HG02678 (cell line): ENCODE measurements at regions not wholly inside any gene's neighbourhood (a gene's known extent, or its start where the extent isn't known, plus 50 kb on each side); places are given as distances from the start of the nearest gene placed in this dataset.

Experiments used
- ATAC-seq: cut with Tn5 transposase; IDR thresholded peaks from one replicate; pipeline ENCODE4 v1.9.1; 2021; ENCODE audit warnings: mild to moderate bottlenecking, moderate library complexity; ENCODE audit not compliant: unreplicated experiment

DNA sequence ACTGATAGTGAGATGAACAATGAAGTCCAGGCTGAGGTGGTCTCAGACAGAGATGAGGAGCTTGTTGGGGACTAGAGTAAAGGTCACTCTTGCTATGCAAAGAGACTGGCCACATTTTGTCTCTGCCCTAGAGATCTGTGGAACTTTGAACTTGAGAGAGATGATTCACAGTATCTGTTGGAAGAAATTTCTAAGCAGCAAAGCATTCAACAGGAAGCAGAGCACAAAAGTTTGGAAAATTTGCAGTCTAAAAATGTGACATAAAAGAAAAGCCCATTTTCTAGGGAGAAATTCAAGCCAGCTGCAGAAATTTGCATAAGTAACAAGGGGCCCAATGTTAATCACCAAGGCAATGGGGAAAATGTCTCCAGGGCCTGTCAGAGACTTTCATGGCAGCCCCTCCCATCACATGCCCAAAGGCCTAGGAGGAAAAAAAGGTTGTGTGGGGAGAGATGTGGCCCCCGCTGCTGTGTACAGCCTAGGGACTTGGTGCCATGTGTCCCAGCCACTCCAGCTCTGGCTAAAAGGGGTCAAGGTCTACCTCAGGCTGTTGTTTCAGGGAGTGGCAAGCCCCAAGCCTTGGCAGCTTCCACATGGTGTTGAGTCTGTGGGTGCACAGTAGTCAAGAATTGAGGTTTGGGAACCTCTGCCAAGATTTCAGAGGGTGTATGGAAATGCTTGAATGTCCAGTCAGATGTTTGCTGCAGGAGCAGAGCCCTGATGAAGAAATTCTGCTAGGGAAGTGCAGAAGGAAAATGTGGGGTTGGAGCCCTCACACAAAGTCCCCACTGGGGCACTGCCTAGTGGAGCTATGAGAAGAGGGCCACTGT lies 262.8 kb downstream of the DKK2 start:
- no peak for ATAC-seq

DNA sequence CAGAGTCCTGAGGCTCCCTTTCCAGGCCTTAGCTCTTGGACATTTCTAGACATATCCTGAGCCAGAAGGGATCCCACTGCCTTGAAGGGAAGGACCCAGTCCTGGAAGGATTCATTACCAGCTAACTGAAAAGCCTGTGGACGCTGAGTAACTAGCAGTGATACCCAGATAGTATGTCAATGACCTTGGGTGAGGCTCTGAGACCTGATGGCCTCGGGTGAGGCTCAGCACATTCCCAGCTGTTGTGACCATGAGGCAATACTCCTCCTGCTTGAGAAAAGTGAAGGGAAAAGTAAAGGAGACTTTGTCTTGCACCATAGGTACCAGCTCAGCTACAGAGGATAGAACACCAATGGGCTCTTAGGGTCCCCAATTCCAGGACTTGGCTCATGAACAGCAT lies 268.1 kb downstream of the DKK2 start:
- no peak for ATAC-seq

DNA sequence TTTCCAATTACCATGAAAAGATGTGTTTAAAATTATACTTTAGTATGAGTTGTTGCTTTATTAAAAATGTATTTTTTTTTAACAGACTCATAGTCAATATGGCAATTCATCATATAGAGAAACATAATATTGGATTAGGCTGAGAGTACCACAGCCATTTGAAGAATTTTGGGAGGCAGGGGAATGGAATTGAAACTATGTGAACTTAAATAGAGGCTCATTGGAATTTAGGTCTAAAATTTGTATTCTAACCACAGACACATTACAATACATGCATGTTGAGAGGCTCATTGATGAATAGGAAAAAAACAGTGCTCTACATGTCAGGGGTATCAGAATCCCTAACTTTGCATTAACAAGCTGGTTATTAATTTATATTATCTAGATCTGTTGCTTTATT lies 269.6 kb downstream of the DKK2 start:
- no peak for ATAC-seq

DNA sequence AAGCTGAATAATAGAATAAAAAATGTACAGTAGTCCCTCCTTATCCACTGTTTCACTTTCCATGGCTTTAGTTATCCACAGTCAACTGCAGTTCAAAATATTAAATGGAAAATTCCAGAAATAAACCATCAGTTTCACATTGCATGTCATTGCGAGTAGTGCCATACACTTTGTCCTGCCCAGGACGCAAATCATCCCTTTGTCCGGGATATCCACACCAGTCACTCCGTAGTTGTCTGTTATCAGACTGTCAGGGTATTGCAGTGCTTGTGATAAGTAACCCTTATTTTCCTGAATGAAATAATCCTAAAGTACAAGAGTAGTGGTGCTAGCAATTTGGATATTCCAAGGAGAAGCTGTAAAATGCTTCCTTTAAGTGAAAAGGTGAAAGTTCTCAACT lies 271.3 kb downstream of the DKK2 start:
- no peak for ATAC-seq

DNA sequence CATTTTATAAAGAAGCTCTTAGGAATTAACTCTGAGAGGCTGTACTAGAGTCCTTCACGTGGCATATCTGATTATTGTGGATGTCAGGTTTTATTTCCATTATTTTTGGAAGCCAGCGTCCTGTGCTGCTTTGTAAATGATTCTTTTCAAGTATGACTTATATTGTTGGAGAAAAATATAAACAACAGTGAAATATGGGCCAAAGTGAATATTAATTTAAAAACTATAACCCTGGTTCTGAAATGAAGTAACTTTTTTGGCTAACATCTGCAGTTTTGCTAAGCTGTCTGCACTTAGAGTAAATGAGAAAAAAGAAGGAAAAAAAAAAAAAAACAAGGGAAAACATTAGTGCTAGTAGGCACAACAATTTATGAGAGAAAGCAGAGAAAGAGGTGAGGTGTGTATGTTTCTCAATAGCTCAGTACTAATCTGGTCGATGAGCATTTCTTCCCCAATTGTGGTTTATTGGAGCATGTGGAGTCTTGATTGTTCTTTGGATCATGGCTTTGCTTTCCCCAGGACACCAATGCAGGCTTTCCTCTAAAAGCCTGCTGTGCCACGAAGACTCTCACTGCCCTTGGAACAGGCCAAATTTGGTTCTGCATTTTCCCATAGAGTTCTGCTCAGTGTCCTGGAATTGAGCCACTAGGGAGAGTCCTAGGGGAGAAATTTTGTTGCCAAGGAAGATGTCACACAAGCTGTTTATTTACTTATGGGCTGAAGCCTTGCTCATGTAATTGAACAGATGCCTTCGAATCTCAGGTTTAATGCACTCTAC lies 273.3 kb downstream of the DKK2 start:
- no peak for ATAC-seq

DNA sequence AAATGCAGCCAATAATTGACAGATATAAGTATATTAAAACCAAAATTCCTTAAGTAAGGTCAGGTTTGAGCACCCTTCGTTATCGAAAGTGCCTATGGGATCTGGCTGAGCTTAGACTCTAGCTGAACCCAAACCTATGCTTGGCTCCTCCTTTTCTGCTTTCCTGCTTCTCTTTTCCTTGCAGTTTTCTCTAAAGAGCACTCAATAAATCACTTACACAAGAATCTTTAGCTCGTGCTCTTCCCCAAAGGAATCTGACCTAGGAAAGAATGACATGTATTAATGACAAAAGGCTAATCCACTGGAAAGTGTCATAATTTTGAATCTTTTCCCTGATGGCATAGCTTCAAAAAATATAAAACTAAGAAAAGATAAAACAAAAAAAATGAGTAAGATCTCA lies 282.7 kb downstream of the DKK2 start:
- no peak for ATAC-seq

DNA sequence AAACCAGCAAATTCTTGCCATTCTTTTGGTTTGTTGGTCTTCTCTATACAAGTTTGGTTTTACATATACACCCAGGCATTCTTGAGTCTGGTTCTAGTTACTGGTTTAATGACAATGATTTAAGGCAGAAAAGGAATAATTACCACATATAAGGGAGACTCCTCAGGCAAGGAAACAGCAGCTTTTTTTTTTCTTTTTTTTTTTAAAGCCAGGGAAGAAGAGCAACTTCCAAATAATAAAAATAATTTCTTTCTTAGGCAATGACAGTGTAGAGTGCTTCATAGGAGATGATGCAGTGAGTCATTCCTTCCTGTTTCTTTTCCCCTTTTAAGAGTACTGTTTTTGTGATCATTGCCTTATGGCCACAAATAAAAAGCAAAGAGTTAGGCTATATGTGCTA lies 289.7 kb downstream of the DKK2 start:
- no peak for ATAC-seq

DNA sequence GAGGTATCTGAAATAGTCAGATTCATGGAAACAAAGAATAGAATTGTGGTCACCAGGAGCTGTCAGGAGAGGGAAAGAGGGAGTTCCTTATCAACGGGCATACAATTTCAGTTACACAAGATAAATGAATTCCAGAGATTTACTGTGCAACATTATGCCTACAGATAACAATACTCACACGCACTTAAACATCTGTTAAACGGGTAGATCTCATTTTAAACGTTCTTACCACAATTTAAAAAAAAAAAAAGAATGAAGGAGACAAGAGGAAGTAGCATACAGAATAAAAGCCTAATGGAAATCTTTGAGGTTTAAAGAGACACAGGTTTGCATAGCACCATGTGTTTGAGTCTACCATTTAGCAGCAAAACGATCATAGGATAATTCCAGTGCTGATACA lies 298.0 kb downstream of the DKK2 start:
- no peak for ATAC-seq

DNA sequence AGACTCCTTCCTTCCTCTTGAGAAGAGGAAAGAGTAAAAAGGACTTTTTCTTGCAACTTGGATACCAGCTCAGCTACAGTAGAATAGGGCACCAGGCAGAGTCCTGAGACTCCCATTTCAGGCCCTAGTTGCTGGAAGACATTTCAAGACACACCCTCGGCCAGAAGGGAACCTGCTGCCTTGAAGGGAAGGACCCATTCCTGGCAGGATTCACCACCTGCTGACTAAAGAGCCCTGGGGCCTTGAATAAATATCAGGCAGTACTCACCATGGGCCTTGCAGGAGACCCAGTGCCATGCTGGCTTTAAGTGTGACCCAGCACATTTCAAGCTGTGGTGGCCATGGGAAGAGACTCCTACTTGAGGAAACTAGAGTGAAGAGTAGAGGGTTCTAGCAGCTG lies 317.6 kb downstream of the DKK2 start:
- no peak for ATAC-seq

DNA sequence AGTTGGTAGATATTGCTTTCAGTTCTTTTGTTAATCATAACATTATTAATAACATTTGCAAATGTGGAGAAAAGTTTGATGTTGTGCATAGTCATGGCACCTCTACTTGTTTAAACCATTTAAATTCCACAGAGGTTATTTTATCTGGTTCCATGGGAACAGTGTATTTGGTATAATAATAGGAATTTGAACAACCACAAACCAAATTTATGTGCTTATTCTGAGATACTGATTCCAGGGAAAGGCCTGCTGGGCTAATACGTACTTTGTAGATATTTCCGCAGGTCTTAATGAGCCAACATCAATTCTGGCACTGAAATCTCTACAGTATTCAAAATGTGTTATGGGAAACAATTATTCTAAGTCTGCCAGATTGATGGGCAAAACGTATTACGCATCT lies 319.0 kb downstream of the DKK2 start:
- no peak for ATAC-seq

DNA sequence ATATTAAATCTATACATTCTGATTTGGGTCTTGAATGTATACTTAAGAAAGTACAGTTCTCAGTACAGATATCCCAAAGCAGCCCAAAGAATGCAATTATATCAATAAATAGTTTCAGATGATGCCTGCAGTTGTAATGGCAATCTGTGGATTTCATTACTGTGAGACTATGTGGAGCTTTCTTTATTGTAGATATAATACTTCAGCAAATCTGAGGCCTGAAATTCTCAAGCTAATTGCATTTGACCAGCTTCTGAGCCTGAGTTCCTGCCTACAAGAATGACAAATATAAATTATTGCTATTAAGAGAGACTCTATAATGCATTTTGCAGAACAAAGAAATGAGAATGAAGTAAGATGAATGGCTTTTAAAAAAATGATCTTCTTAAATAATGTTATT lies 320.3 kb downstream of the DKK2 start:
- ATAC-seq = no peak

DNA sequence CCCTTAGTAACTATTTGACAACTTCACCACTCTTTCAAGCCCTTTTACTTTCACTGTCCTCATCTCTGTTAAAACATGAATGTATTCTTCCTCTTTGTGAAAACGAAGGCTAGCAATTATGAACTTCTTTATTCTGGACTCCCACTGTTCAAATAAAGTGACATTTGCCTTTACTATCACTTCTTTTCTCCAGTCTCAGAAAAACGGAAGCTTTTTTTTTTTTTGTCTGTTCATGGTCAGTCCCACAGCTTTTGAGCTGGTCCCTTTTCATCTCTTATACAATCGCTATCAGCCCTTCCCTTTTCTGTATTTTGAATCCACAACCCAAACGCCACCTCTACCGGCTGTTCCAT lies 327.7 kb downstream of the DKK2 start:
- no peak for ATAC-seq

DNA sequence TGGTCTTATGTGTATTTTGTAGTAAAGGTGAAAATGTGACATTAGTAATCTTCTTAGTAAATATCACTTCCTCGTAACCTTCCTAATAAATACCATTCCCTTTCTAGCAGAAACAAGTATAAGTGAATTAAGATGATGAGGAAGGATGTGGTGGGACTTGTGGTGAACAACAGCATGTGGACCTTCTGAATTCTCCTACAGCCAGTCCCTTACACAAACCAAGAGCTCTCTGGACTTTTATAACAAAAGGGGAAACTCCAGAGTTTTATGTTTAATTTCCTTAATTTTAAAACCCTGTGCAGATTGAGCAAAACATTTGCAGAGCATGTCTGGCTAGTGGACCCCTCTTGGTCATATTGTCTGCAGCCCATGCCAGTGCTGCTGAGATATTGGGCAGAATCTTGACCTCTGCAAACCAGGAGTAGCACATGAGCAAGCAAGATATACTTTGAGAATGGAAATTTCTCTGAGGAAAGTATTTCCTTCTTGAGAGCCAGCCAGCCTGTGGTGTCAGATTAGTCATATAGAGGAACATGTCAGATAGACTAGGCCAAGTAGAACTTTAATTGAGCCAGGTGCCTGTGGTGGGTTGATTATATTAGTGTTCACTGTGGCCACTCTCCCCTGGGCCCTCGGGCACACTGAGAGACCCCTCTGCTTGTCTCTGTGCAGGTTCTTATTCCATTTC lies 328.2 kb downstream of the DKK2 start:
- ATAC-seq = peak; percentile 83

DNA sequence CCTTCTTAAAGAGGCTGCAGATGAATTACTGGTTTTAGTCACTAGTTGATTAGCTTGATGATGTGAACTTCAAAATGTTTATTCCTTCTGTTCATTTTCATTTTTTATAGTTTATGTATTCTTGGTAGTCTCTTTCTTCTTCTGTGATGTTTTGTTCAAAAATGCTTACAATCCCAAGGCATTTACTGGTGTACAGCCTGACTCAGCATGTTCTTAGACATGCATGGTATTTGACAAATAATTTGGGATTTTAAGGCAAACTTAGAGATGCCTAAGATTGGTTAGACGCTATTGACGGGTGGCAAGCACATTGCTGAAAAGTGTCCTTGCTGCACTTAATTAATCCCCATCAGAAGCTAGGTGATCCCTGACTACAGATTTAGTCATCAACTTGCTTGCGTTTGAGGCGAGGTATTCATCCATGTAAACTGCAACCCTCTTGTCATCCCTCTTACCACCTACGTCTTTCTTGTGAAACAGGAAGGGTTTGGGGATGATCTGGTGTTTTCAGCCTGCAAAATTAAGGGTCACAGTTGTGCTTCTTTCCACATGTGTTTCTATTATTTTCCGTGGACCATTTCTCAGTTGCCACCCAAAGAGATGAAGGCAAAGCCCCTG lies 331.8 kb downstream of the DKK2 start:
- ATAC-seq = no peak

DNA sequence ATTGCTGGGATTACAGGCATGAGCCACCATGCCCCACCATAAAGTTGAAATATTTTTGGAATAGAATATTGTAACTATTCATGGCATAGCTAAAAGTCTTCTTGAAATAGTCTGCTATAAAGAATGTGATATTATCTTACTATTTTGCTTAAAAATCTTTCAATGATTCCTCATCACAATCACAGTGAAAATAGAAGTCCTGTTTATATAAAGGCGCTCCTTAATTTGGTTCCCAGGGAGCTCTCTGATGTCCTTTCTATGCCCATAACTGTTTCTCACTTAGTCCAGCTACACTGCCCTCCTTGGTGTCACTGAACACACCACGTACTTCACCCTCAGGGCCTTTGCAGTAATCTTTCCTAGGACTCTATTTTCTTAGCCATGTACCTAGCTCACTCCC lies 331.7 kb upstream of the GIMD1 start:
- ATAC-seq = no peak

DNA sequence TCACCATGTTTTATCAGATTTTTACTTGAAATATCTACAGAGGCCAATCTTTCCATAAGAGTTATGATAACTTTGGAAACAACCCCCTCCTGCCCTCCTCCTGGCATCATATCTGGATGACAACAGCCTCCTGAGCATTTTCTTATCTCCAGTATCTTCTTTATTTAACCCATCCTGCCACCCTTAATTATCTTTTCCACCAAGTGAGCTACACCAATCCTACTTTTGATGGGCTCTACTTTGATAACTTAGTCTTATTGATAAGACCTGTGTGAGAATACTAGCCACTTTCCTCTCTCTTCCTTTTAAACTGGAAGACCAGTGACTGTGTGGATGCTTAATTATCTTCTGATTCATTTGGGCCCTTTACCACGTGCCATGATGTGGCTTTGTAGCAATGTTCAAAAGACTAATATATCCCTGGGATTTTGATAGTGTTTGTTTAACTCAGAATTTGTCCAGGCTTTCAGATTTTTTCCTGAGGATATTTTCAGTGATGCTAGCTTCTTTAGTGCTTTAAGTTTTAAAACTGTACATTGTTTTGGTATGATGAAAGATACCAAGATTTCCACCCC lies 330.1 kb upstream of the GIMD1 start:
- no peak for ATAC-seq

DNA sequence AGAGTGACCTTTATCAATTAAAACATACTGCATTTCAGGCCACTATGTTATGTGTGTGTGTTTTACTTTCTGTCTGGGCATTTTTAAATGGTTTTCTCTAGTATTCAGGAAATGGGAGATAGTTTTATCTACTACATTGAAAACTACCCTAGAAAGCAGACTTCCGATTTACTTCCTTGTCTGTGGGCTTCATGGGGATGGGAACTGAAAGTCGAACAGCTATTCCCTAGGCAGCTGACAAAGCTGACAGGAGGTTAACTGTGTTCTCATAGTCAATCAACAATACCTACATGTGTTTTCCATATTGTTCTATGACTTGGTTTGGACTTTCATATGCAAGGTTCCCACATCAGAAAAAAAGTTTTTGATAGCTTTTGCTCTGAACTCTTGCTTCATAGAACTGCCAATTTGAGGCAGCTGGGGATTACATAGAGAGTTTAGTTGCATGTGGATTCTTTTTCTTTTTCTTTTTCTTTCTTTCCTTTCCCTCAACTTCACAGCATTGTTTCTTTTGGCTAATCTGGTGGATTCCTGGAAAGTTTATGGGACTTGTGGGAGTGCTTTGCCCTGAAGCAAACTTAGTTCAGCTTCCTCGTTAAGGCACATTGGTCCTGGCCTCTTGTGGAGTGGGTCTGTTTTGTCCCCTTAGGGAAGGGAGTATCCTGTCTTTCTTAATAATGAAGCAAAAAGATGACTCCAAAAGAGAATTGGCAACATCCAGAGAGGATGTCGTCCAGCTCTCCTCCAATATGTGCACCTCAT lies 327.1 kb upstream of the GIMD1 start:
- no peak for ATAC-seq

DNA sequence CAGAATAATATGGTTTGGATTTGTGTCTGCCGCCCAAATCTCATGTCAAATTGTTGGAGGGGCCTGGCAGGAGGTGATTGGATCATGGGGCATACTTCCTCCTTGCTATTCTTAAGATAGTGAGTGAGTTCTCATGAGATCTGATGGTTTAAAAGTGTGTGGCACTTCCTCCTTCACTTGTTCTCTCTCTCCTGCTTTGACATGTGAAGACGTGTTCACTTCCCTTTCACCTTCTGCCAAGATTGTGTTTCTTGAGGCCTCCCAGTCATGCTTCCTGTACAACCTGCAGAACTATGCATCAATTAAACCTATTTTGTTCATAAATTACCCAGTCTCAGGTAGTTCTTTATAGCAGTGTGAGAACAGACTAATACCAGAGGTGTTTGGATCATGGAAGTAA lies 325.7 kb upstream of the GIMD1 start:
- no peak for ATAC-seq

DNA sequence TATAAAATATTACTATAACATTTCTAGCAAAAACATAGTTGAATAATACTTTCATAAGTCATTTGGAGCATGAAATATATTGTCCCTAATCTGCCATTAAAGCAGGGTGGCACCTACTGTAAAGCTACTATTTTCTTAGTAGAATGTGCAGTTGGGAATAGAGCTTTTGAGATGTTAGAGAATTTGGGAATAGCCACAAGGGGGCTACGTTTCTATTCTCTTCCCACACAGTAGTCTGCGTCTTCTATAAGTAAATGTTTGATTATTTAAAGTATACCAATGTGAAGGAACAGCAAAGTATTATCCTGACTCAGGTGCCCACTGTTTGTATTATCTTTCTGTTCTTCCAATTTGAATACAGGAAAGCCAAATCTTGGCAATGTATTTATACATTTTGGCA lies 323.2 kb upstream of the GIMD1 start:
- no peak for ATAC-seq

DNA sequence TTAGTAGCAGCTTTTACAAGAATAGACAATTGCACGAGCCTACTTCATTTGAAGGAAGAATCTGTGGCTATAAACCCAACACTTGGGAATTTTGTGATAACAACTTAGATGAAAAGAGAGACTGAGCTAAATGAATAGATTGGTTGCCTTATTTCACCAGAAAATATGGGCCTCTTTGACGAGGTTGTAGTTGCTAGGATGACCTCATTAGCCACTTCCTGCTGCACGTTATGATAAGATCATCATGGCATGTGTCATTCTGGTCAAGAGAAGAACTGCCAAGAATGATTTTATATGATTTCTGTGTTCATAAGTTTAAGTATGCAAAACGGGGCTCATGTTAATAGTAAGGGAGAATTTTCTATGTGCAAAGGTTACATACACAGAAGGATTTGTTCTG lies 321.9 kb upstream of the GIMD1 start:
- no peak for ATAC-seq
